ENCODE measurements at regions not wholly inside any gene's neighbourhood (a gene's known extent, or its start where the extent isn't known, plus 50 kb on each side); places are given as distances from the start of the nearest gene placed in this dataset.
"Not testable (repeated sequence)": the region's sequence is repeated elsewhere in the genome, so short reads cannot be mapped to it uniquely, and the experiment has no call there.

DNA sequence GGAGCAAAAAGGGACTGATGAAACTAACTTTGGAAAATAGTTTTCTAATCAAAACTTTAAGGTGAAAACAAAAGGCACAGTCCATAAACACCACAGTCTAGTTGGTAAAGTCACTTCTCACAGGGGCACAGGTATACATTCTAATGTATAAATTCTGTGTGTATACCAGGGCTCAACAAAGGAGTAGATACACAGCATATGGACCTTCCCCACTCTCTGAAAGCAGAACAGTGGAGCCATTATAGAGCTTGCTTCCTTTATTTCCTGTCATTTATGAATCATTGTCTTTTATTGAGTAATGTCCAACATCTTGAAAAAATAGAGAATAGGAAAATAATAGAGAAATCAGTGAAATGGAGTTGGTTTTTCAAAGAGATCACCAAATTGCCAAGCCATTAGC is 746.5 kb upstream of the CHRM3 start:
- intact Hi-C loops (cut with DNase I), result no loop called here
- DNase-seq (ENCODE audit: low spot score), result no peak

DNA sequence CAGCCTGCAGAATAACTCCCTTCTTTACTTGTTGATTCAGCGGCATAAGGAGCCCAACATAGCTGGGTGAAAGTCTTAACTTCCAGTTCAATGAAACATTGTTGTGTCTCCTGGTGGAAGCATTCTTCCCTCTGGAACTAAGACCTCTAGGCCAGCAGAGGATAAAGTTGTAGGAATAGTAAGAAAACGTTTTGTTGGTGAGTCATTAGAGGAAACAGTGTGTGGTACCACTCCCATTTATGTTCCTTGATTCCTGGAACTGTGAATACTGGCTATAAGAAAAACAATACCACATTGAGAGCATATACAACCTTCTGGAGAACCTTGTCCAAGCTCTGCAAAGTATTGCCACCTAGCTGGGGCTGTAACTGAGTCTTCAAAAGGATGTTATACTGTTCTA is 737.4 kb upstream of the ZP4 start:
- intact Hi-C loops (cut with DNase I), result no loop called here
- no peak for DNase-seq (ENCODE audit: low spot score)

DNA sequence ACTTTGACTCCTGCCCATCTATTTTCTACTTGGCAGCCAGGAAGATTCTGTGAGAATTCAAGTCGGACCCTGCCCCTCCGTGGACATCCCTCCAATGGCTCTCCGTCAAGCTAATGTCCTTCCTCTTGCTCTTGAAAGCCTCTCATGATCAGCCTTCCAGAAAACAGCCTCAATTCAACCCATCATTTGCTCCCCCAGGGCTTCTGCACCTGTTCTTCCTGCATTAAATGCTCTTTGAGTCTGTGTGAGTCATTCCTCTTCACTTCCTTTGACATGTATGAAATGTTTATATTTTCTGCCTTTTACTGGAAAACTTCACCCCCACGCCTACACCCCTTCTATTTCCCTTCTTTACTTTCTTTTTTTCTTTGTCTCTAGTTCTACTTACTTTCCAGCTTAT is 734.1 kb upstream of the ZP4 start:
- intact Hi-C loops (cut with DNase I), result no loop called here
- DNase-seq (ENCODE audit: low spot score), result no peak

DNA sequence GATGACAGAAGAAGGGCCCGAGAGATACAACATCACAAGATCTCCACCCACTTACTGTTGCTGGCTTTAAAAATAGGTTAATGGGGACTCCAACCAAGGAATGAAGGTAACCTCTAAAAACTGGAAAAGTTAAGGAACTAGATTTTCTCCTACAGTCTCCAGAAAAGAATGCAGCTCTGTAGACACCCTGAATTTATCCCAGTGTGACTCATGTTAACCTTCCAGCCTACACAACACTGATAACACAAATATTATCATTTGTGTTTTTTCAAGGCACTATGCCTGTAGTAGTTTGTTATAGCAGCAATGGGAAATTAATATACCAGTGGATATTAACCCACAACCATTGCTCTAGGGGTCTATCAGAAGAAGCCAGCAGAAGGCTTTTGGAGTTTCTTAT is 730.7 kb upstream of the ZP4 start:
- intact Hi-C loops (cut with DNase I), result no loop called here
- DNase-seq (ENCODE audit: low spot score), result no peak

DNA sequence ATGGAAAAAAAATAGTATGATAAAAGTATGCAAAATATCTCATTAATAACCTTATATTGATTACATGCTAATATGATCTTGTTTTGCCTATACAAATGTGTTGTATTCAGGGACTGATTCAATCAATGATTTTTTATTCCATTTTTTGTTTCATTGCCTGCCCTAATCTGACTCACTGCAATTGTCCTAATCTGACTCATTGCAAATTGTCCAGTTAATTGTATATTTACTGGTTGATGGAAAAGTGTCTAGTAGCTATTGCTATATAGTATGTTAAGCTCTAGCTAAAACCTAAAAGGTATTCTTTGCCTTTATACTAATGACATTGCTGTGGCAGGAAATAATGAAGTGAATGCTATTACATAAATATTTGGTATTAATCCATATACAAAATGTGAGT is 728.9 kb upstream of the ZP4 start:
- no peak for DNase-seq (ENCODE audit: low spot score)
- intact Hi-C loops (cut with DNase I), result no loop called here

DNA sequence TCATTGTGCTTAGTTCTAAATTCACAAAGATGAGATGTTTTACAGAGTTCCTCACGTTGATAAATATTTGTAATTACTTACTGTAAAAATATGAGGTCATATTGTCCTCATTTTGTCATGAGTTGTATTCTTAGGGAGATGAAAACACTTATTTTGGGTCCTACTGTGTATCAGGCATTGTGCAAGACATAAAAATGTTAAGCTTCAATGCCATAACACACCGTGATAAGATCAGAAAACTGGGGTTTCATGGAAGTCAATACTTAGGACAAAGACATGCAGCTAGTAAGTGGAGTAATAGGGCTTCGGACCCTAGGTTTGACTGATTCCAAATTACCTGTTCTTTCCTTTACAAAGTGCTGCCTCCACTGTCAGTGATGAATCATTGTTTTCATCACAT is 720.7 kb upstream of the ZP4 start:
- DNase-seq (ENCODE audit: low spot score), result no peak
- intact Hi-C loops (cut with DNase I), result no loop called here

DNA sequence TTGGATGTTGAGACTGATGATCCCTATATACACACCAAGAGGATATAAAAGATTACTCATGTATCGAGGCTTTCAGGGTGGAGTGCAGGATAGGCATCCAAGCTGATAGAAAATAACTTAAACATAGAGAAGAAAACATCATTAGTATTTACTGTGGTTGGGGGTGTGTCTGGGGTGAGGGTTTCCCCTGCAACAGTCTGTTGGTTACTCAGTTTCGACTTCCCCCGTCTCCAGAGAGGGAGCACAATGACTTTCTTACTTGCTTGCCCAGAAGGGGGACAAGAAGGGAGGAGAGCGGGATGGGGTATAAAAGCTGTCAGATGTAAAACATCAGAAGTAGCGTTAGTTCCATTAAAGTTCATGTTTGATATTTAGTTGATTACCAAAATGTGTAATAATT is 717.4 kb upstream of the ZP4 start:
- DNase-seq (ENCODE audit: low spot score), result no peak
- intact Hi-C loops (cut with DNase I), result no loop called here

DNA sequence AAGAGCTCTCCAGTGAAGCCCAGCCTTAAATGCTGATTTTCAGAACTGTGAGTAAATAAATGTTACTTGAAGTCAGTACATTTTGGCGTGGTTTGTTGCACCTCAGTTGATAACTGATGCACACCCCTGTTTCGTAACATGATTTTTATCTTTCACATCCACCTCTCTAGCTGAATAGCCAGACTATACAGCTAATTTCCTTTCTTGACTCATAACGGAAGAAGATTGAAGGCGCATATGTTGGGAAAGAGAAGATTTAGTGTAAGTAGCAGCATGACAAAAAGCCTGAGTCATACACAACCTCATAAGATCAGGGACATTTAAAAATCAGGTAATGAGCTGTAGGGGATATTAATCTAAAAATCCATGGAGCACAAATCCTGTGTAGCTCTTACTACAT is 716.2 kb upstream of the ZP4 start:
- DNase-seq (ENCODE audit: low spot score), result no peak
- intact Hi-C loops (cut with DNase I), result no loop called here

DNA sequence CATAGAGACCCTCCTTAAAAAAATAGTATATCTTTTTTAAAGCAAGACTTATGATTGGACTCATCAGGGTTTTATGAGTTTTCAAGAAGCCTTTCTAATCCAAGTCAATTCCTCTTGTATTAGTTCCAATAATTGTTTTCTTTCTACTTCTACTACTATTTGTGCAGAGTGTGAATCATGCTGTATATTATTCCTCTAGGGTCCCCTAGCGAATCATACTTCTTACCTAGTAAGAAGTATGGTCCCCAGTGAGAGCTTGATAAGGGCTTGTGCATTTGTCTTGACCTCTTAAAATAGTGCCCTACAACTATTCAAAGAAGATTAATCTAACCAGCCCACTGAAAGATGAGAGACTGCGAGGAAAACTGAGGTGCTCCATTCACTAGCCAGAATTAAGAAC is 715.7 kb upstream of the ZP4 start:
- no peak for DNase-seq (ENCODE audit: low spot score)
- intact Hi-C loops (cut with DNase I), result no loop called here

DNA sequence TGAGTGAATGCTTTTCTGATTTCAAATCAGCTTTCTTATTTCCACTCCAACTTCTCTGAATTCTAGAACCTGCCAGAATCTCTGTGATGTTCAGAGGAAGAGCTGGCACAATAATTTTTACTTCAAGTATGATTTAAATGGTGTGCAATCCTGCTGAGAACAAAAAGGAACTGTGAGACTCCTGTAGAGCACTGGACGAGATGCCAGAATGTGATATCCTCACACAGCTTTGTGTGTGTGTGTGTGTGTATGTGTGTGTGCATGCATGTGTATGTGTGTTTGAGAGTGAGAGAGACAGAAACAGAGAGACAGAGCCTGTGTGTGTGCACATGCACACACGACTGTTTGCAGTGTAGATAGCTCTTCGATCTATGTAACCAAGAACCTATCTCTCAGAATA is 713.6 kb upstream of the ZP4 start:
- no peak for DNase-seq (ENCODE audit: low spot score)
- intact Hi-C loops (cut with DNase I), result no loop called here

DNA sequence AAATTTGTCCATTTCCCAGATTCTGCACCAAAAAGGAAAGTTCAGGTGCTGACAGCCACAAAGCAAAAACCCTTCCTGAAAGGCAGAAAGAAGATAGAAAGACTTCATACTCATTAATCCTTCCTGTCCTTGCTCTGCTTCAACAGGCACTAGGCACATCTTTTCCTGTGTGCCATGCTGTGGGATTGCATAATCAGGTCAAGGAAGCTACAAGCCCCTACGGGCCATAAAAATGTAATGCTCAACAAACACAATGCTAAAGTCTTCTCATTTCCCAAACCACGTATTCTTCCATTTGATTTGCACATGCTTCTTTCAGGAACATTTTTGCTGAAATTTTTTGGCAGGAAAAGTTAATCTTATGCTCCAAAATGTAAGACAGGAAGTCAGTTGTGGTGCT is 710.9 kb upstream of the ZP4 start:
- DNase-seq (ENCODE audit: low spot score); intact Hi-C loops (cut with DNase I): not testable (repeated sequence)

DNA sequence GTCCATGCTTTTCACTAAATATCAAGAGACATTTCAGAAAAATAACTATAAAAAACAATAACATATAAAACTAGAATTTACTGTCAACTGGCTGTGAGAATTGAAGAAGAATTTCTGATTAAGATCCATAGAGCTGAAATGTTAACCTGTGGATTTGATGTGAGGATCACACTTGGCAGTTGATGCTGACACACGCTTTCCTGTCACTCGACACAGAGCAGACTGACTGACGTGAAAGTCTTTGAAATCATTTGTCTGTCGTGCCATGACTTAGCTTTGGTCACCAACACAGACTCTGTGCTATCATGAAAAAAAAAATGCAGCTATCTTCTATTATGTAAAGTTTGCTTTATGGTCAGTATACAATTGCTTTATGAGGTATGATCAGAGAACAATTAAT is 706.0 kb upstream of the ZP4 start:
- no peak for DNase-seq (ENCODE audit: low spot score)
- intact Hi-C loops (cut with DNase I), result no loop called here

DNA sequence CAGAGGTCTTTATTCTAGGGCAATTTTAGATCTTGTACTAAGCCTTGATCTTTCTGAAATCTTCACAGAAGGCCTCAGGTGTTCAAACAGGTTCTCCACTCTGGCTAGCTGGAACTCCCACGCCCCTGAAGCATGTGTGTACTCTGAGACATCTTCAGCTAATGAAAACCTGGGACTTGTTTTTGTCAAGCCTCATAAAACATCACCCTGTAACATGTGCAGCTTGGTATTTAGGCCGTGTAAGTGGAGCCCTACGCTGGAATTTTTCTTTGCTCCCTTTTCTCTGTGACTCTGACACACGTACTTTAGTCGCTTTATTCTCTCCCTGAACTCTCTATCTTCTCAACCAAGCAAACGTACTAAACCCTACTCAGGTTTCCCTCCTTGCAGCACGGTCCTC is 701.9 kb upstream of the ZP4 start:
- intact Hi-C loops (cut with DNase I), result loop anchor here in 1 of 2 donors (5.0 kb wide), 1 partner anchor 655 kb away; no protein-coding TSS in a partner anchor
- DNase-seq (ENCODE audit: low spot score), result no peak

DNA sequence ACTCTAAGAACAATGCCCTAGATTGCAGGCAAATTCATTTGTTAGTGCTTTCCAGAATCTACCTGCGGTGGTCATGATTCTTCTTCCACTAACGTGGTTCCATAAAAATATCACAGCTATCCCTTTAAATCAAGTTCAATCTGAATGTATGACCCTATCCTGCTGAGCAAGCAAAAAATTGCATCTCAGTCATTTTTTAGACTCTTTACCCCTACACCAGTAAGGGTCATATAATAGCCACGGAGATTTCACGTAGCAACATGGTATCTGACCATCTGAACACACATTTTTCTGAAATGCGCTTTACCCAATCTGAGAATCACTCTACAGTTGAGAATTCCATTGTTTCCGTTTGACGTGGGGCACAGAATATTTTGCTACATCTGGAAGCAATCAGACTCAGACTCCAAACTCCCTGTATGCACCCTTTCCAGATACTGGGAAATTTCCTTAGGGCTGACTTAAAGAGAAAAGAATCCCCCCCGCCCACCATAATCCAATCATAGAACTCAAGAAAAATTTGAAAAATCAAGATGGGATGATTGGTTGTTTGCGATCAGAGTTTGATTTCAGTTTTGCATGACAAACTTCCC is 699.2 kb upstream of the ZP4 start:
- no peak for DNase-seq (ENCODE audit: low spot score)
- intact Hi-C loops (cut with DNase I), result loop anchor here in 1 of 2 donors (5.0 kb wide), 1 partner anchor 657 kb away; no protein-coding TSS in a partner anchor

DNA sequence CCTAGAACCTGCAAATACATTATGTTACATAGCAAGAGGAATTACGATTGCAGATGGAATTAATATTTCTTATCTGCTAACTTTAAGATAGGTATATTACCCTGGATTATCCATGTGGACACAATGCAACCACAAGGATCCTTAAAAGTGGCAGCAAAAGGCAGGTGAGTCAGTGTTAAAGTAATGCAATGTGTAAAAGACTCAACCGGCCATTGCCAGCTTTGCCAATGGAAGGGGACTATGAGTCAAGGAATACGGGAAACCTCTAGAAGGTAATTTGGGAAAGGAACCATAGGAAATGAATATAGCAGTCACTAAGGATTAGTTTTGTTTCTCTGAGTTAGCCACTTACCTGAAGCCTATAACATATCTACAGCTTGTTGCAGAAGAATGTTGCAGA is 692.1 kb upstream of the ZP4 start:
- no peak for DNase-seq (ENCODE audit: low spot score)
- intact Hi-C loops (cut with DNase I), result no loop called here

DNA sequence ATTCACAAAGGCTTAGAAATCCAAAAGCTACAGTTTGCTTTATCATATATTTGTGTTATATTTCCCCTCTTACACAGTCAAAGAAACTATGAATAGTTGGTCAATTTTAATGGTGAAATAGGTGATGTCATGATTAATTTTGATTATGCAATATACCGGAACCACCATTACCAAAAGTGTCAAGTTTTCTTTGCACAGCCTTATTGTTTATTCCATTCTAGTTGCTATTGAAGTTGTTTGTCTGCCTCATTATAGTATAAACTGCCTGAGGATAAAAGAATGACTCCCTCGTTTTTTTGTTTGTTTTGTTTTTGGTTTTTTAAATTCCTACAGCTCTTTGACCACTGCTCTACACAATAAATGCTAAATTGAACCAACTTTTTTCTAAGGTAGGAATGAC is 690.6 kb upstream of the ZP4 start:
- intact Hi-C loops (cut with DNase I), result no loop called here
- DNase-seq (ENCODE audit: low spot score), result no peak

DNA sequence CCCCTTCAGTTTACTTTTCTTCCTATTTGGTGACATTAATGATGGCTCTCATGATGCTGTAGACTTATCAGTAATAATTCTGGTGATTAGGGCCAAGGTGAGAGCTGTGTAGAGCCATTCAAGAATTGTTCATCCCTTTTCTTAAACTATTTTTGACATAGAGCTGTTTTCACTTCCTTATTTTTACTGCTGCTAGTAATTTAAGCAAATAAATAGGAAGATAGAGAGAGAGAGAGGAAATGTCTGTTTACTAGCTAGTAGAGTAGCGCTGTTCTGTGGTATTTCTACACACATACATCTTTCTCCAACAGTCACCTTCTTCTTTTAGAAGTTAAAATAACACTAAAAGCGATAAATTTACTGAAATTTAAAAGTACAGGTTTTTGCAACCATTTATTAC is 678.0 kb upstream of the ZP4 start:
- intact Hi-C loops (cut with DNase I), result no loop called here

DNA sequence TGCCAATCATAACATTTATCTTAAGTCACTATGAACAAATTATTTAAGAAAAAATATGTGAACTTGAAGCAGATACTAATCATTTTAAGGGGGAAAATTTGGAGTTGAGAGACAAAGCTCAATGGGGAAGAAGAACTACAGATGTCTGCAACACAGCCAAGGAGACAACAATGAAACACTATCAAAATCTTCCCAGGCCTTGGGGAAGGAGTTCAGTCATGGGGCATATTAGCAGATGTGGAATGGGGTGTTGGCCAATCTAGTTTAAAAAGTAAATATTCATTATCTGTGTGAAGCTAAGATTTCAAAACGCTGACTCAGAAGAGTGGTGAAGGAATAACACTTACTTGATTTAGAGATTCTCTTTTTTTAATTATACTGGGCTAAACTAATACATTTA is 671.6 kb upstream of the ZP4 start:
- DNase-seq (ENCODE audit: low spot score), result no peak
- intact Hi-C loops (cut with DNase I), result no loop called here

More for the DNA sequence above, 678.0 kb upstream of the ZP4 start:
- DNase-seq (ENCODE audit: low spot score), result no peak

DNA sequence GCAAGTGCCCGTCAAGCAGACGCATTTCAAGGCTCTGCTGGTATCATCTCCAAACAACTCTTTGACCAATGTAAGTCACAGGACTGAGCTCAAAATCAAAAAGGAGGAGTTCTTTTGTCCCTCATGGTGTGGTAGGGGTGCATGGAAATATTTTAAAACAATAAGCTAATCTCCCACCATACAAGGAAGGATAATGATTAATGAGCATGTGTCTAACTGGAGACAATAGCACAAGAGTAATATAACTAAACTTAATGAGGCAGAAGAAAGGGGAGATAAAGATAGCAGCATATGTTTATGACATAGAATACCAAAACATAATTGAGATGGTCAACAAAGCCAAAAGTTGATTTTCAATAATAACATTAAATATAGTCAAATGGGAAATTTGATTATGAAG is 668.0 kb upstream of the ZP4 start:
- no peak for DNase-seq (ENCODE audit: low spot score)
- intact Hi-C loops (cut with DNase I), result no loop called here

DNA sequence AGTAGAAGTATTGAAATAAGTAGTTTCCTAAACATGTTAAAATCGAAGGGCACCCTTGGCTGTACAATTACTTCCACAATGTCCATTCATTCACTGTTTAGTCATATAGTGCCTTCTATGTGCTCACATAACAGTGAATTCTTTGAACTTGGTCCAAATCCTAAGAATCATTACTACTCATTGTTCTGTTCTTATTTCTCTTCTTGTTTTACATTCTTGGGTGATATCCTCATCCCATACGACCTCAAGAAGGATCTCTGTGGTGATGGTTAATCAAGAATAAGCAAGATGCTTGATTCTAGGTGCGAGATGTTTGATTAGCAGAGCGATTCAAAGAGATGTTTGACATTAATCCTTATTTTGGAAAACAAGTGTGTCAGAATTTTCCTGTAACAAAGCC is 667.4 kb upstream of the ZP4 start:
- intact Hi-C loops (cut with DNase I), result no loop called here
- no peak for DNase-seq (ENCODE audit: low spot score)

DNA sequence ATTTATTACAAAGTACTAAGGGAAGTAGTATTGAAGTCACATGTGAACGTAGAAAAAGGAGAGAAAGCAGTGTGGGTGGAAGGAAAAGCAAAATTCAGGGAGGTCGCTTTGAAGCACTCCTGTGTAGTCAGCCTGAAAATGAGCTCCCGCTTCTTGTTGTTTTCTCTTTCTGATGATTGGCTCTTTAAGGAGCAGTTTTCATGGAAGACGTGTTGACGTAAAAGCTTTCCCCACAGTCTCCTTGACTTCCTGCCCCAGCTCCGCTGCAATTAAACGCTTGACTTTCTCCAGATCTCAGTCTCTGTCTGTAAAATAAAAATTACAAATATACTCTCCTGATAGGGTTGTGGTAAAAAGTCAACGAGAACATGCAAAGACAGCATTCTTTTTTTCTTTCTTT is 661.5 kb upstream of the ZP4 start:
- intact Hi-C loops (cut with DNase I), result no loop called here

DNA sequence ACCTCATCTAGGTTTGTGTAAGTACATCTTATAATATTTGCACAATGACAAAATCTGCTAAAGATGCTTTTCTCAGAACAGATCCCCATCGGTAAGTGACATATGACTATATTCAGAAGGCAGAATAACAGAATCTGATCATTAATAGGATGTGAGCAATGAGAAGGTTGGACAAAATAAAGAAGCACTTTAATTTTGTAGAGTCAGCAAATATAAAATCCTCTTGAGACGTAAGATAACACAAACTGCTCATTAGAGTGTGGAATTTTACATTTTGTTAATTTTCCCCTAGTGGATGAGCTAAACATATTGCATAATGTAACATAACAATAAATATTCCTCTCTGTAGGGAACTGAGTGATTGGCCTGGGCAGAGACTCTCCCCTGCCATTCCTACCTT is 658.4 kb upstream of the ZP4 start:
- intact Hi-C loops (cut with DNase I), result no loop called here
- no peak for DNase-seq (ENCODE audit: low spot score)

More for the DNA sequence above, 661.5 kb upstream of the ZP4 start:
- DNase-seq (ENCODE audit: low spot score), result no peak
